Panc1 (cell line): ENCODE measurements at regions not wholly inside any gene's neighbourhood (a gene's known extent, or its start where the extent isn't known, plus 50 kb on each side); places are given as distances from the start of the nearest gene placed in this dataset.

ENCODE experiments used
- TCF7L2 ChIP-seq: IDR thresholded peaks from 2 replicates; pipeline ENCODE4 v1.6.1; 2011; ENCODE audit warnings: mild to moderate bottlenecking, low read depth, low read length, inconsistent platforms
- TF ChIP-seq, protein P1 (sequence below): fragments of 450-650 bp; IDR thresholded peaks from 2 replicates; pipeline ENCODE4 v1.5.1; 2017; ENCODE audit warnings: mild to moderate bottlenecking

DNA sequence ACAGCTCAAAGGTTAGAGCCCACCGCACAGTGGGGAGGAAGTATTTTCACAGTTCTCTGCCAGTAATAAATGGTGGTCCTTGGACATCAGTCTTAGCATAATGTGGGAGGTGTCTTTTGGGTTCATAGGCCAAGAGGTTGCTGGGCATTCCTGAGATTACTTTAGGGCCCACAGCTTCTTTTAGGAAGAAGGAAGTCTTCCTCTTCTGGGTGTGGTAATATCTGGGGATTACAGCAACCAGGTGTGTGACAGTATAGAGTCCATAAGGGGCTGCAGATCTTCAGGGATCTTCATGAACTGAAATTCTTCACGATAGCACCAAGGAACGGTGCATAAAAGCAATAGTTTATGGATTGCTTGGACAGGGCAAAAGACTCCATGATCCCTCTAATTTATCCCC is 56.2 kb upstream of the PTGR2 start:
- TF ChIP-seq, protein P1, sequence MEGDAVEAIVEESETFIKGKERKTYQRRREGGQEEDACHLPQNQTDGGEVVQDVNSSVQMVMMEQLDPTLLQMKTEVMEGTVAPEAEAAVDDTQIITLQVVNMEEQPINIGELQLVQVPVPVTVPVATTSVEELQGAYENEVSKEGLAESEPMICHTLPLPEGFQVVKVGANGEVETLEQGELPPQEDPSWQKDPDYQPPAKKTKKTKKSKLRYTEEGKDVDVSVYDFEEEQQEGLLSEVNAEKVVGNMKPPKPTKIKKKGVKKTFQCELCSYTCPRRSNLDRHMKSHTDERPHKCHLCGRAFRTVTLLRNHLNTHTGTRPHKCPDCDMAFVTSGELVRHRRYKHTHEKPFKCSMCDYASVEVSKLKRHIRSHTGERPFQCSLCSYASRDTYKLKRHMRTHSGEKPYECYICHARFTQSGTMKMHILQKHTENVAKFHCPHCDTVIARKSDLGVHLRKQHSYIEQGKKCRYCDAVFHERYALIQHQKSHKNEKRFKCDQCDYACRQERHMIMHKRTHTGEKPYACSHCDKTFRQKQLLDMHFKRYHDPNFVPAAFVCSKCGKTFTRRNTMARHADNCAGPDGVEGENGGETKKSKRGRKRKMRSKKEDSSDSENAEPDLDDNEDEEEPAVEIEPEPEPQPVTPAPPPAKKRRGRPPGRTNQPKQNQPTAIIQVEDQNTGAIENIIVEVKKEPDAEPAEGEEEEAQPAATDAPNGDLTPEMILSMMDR, result no peak
- TF ChIP-seq TCF7L2, result no peak
